ENCODE measurements at regions not wholly inside any gene's neighbourhood (a gene's known extent, or its start where the extent isn't known, plus 50 kb on each side); places are given as distances from the start of the nearest gene placed in this dataset.
A peak's percentile ranks its signal among the peaks of the same experiment; 100 is the strongest.

GRCh38 chr1:74835051-74835450, 102.1 kb downstream of the TYW3 start:
- H3K9me1 ChIP-seq (ENCODE audit: control insufficient read depth, insufficient read depth, low read length), result no peaks in the 10 kb centered on the region
- H3K4me2 ChIP-seq (ENCODE audit: insufficient read depth, low read length), result no peak overlapping the region
- DNase-seq (ENCODE audit: extremely low read depth in 1 of 4, low spot score in 3 of 4) (no peak), FAIRE-seq (no peak), ATAC-seq (no peak)
- ChIA-PET CTCF (ENCODE audit: low intra/inter-chr PET ratio) (no interaction called here), POLR2A (no interaction called here)
- no peak overlapping the region for H3K27ac ChIP-seq (ENCODE audit: extremely low read depth, low read depth, low read length)
- H3K27me3 ChIP-seq (ENCODE audit: control insufficient read depth in 2 of 2, insufficient read depth in 2 of 2, low read length in 2 of 2), result no peaks in the 10 kb centered on the region
- intact Hi-C loops (cut with micrococcal nuclease) (no loop called here), in situ Hi-C loops (cut with MboI) (no loop called here)
- no peaks in the 10 kb centered on the region for H3K9me3 ChIP-seq (replicated peaks; ENCODE audit: control insufficient read depth, insufficient read depth, low read depth, low read length)
- no peaks in the 10 kb centered on the region for H3K36me3 ChIP-seq (ENCODE audit: control insufficient read depth, insufficient read depth, low read length)
- BruUV-seq (replicated peaks), result no TSS peak
- no peaks in the 10 kb centered on the region for H4K20me1 ChIP-seq (replicated peaks; ENCODE audit: control insufficient read depth, insufficient read depth, low read length)
- no peak overlapping the region for H3K4me3 ChIP-seq
- no peaks in the 10 kb centered on the region for H3K4me1 ChIP-seq (replicated peaks in 1 of 2; ENCODE audit: control insufficient read depth in 2 of 2, insufficient read depth in 2 of 2, low read length in 2 of 2)
- no peak overlapping the region for H2AFZ ChIP-seq (ENCODE audit: low read depth, low read length)
- no peaks in the 10 kb centered on the region for H3K79me2 ChIP-seq (ENCODE audit: control insufficient read depth, insufficient read depth, low read length)
- no peak overlapping the region for H3K9ac ChIP-seq (ENCODE audit: insufficient read depth in 1 of 2, low read depth in 2 of 2, low read length in 2 of 2)
- WGBS (ENCODE audit: insufficient coverage, low coverage, missing lambda C conversion rate), result 0% methylated on average over 2 of the region's 2 CpGs
- TF ChIP-seq KDM4B (IDR thresholded peaks at IDR 0.05; ENCODE audit: borderline replicate concordance in 2 of 2, low read depth in 1 of 2) (no peak), CCNT2 (IDR thresholded peaks at IDR 0.05; ENCODE audit: borderline replicate concordance, extremely low read depth, insufficient read length, low read depth, low read length) (no peak)
- TF ChIP-seq, protein P1, sequence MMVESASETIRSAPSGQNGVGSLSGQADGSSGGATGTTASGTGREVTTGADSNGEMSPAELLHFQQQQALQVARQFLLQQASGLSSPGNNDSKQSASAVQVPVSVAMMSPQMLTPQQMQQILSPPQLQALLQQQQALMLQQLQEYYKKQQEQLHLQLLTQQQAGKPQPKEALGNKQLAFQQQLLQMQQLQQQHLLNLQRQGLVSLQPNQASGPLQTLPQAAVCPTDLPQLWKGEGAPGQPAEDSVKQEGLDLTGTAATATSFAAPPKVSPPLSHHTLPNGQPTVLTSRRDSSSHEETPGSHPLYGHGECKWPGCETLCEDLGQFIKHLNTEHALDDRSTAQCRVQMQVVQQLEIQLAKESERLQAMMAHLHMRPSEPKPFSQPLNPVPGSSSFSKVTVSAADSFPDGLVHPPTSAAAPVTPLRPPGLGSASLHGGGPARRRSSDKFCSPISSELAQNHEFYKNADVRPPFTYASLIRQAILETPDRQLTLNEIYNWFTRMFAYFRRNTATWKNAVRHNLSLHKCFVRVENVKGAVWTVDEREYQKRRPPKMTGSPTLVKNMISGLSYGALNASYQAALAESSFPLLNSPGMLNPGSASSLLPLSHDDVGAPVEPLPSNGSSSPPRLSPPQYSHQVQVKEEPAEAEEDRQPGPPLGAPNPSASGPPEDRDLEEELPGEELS (CRISPR knock-in tag; IDR thresholded peaks at IDR 0.05; ENCODE audit: borderline replicate concordance), result no peak

DNA sequence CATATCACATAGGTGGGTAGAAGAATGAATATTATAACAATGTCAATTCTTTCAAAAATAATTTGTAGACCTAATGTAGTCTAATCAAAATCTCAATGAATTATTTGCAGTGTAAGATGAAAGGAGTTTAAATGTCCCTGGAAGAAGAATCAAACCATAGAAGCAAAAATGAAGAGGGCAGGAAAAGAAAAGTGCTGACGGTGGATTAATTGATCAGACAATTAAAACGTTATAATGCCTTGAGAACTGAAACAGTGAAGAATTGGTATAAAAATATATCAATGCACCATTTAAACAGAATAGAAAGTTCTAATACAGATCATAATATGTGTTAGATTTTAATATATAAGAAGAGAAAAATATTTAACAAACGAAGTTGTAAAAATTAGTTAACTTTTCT, 109.8 kb downstream of the TYW3 start:
- Histone ChIP-seq H3K4me3 (no peak overlapping the region), H3K27ac (ENCODE audit: extremely low read depth, low read depth, low read length) (no peak overlapping the region), H3K9me3 (replicated peaks; ENCODE audit: control insufficient read depth, insufficient read depth, low read depth, low read length) (no peaks in the 10 kb centered on the region; the same call in 1 of the 2 replicates), H3K36me3 (ENCODE audit: control insufficient read depth, insufficient read depth, low read length) (no peaks in the 10 kb centered on the region), H3K4me2 (ENCODE audit: insufficient read depth, low read length) (no peak overlapping the region), H3K4me1 (replicated peaks in 1 of 2; ENCODE audit: control insufficient read depth in 2 of 2, insufficient read depth in 2 of 2, low read length in 2 of 2) (no peaks in the 10 kb centered on the region), H3K79me2 (ENCODE audit: control insufficient read depth, insufficient read depth, low read length) (no peaks in the 10 kb centered on the region), H3K27me3 (ENCODE audit: control insufficient read depth in 2 of 2, insufficient read depth in 2 of 2, low read length in 2 of 2) (no peaks in the 10 kb centered on the region), H3K9me1 (ENCODE audit: control insufficient read depth, insufficient read depth, low read length) (no peaks in the 10 kb centered on the region), H3K9ac (ENCODE audit: insufficient read depth in 1 of 2, low read depth in 2 of 2, low read length in 2 of 2) (no peak overlapping the region), H2AFZ (ENCODE audit: low read depth, low read length) (no peak overlapping the region), H4K20me1 (replicated peaks; ENCODE audit: control insufficient read depth, insufficient read depth, low read length) (no peaks in the 10 kb centered on the region)
- DNase-seq (ENCODE audit: extremely low read depth in 1 of 4, low spot score in 3 of 4) (no peak), ATAC-seq (no peak), FAIRE-seq (no peak)
- no TSS peak for BruUV-seq (replicated peaks)
- POLR2A ChIA-PET, result no interaction called here
- TF ChIP-seq ZNF316 (IDR thresholded peaks at IDR 0.05) (peak; percentile 71; the same call in 1 of the 2 replicates), MAFF (IDR thresholded peaks at IDR 0.05; ENCODE audit: low read length) (peak; percentile 63), DDX20 (tag; IDR thresholded peaks at IDR 0.05; ENCODE audit: low read depth) (no peak), MAFK (IDR thresholded peaks at IDR 0.05; ENCODE audit: low read length) (peak; percentile 66), MAFG (tag; conservative IDR thresholded peaks at IDR 0.05) (peak; percentile 25; the same call in 1 of the 2 replicates), PHB (CRISPR knock-in tag; IDR thresholded peaks at IDR 0.05) (no peak), HDAC1 (IDR thresholded peaks at IDR 0.05) (no peak), EWSR1 (IDR thresholded peaks at IDR 0.05; ENCODE audit: borderline replicate concordance, low read depth, partially characterized antibody) (no peak)
- TF ChIP-seq, protein P2, sequence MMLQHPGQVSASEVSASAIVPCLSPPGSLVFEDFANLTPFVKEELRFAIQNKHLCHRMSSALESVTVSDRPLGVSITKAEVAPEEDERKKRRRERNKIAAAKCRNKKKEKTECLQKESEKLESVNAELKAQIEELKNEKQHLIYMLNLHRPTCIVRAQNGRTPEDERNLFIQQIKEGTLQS (IDR thresholded peaks at IDR 0.05), result no peak
- TF ChIP-seq, protein P2 (CRISPR knock-in tag; conservative IDR thresholded peaks at IDR 0.05), result no peak
- intact Hi-C loops (cut with micrococcal nuclease) (no loop called here), in situ Hi-C loops (cut with MboI) (no loop called here)
- CTCF ChIA-PET (ENCODE audit: low intra/inter-chr PET ratio), result no interaction called here
- 3% methylated on average over 3 of the region's 3 CpGs for WGBS (ENCODE audit: insufficient coverage, low coverage, missing lambda C conversion rate)

All from K562 (cell line).